ENCODE measurements at regions not wholly inside any gene's neighbourhood (a gene's known extent, or its start where the extent isn't known, plus 50 kb on each side); places are given as distances from the start of the nearest gene placed in this dataset.
"Not testable (repeated sequence)": the region's sequence is repeated elsewhere in the genome, so short reads cannot be mapped to it uniquely, and the experiment has no call there.

- TF ChIP-seq, protein P1, sequence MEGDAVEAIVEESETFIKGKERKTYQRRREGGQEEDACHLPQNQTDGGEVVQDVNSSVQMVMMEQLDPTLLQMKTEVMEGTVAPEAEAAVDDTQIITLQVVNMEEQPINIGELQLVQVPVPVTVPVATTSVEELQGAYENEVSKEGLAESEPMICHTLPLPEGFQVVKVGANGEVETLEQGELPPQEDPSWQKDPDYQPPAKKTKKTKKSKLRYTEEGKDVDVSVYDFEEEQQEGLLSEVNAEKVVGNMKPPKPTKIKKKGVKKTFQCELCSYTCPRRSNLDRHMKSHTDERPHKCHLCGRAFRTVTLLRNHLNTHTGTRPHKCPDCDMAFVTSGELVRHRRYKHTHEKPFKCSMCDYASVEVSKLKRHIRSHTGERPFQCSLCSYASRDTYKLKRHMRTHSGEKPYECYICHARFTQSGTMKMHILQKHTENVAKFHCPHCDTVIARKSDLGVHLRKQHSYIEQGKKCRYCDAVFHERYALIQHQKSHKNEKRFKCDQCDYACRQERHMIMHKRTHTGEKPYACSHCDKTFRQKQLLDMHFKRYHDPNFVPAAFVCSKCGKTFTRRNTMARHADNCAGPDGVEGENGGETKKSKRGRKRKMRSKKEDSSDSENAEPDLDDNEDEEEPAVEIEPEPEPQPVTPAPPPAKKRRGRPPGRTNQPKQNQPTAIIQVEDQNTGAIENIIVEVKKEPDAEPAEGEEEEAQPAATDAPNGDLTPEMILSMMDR (conservative IDR thresholded peaks at IDR 0.05; ENCODE audit: low read depth, low read length), result not testable (repeated sequence)
- TF ChIP-seq EZH2 (IDR thresholded peaks at IDR 0.05; ENCODE audit: low read length, unreplicated experiment), result not testable (repeated sequence)
These were observed 2390.6 kb downstream of the ARAP2 start for GRCh38 chr4:33853670-33854069.
